DMS79 (cell line): ENCODE measurements at regions not wholly inside any gene's neighbourhood (a gene's known extent, or its start where the extent isn't known, plus 50 kb on each side); places are given as distances from the start of the nearest gene placed in this dataset.
A peak's percentile ranks its signal among the peaks of the same experiment; 100 is the strongest.

ENCODE experiments used
- DNase-seq: peaks from one replicate; lab custom pipeline; 2025; lab: John Stamatoyannopoulos, UW

DNA sequence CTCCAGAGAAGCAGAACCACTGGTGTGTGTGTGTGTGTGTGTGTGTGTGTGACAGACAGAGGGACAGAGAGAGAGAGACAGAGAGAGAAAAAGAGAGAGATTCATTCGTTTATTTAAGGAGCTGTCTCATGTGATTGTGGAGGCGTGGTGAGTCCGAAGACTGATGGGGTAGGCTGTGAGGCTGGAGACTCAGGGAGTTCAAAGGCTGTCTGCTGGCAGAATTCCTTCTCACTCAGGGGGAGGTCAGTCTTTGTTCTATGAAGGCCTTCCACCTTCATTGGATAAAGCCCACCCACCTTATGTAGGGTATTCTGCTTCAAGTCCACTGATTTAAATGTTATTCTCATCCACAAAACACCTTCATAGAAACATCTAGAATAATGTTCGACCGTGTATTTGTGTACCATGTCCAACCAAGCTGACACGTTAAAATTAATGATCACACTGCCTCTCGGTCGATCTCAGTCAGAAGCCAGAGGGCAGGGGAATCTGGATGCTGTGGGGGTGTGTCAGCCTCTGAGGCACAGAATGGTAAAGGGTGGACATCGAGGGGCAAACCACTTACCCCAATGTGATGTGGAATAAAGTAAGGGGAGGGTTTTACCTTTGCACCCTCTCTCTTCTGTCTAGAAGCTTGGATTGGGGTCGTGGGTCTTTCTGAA is 275.6 kb downstream of the SLC4A3 start:
- no peak for DNase-seq

DNA sequence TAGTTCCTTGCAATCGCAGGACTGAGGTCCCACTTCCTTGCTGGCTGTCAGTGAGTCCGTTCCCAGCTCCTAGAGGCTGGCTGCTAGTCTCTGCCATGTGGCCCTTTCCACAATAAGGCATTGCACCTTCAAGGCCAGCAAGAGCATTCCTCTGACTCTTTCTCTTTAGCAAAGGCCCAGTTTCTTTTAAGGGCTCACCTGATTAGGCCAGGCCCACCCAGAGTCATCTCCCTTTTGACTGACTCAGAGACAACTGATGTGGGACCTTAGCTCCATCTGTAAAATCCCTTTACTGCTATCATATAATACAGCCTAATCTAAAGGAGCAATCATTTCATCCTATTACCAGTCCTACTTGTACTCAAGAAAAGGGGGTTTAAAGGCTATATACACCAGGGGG is 278.2 kb downstream of the SLC4A3 start:
- no peak for DNase-seq

DNA sequence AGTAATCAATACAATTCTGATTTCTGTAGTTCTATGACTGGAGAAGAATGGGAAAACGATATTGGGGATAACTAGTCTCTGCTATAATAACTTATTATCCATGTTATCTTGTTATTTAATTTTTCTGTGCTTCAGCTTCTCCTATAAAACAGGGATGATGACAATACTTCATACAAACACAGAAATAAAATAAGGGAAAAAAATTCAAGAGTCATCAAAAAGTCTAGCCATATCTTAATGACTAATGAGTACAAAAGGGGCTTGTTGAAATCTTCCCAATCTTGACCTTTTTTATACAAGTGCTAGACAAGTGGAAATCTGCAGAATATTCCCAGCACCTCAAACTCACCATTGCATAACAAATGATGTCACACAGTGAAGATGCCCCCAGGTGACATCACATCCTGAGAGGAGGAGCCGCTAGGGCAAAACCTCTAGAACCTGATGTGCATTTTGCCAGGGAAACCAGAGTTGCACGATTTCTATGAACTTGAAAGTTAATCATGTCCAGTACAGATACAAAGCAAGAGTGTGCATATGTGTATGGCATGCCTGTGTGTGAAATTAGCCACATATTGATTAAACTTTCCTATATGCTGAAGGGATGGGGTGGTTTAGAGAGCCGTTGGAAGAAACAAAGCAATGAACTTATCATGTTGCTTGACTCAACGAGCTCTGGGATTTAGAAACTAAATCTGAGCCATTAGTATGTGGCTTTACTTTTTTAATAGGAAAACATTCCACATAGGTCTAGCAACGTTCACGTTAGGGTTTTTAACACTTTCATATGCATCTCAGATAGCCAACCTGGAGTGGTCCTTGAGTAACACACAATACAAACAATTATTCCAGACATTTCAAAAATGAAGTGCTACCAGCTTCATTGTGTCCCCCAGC is 278.9 kb downstream of the SLC4A3 start:
- no peak for DNase-seq

DNA sequence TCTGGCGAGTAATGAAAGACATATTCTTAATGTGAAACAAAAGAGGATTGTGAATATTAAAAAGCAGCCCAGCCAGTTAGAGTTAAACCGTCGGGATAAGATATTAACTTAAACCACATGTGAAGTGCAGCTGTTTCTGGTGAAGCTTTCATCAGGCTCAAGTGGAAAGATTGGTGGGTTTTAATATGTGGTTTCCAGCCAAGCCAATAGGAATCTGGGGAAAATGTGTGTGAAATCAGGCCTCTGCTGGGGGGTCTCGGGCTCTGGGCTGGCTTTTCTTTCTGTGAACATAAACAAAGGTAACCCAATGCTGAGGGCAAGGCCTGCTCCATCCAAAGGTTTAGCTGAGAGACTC is 279.6 kb downstream of the SLC4A3 start:
- peak; percentile 4 for DNase-seq

DNA sequence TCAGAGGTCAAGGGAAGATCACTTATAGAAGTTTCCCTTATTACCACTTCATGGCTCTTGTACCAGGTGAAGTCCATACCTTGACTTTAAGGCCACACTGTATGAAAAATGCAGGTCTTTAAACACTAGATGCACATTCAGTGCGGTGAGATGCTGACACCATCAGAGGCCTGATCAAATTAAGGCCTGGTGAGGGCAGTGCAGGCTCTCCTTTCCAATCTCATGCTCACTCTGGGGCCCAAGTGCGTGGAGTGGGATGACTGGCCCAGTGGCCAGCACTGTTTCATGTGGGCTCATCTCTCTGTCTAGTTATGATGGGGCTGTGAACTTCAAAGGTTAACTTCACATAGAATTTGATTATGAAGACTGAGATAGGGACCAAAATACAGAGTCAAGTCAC is 281.1 kb downstream of the SLC4A3 start:
- DNase-seq: no peak

DNA sequence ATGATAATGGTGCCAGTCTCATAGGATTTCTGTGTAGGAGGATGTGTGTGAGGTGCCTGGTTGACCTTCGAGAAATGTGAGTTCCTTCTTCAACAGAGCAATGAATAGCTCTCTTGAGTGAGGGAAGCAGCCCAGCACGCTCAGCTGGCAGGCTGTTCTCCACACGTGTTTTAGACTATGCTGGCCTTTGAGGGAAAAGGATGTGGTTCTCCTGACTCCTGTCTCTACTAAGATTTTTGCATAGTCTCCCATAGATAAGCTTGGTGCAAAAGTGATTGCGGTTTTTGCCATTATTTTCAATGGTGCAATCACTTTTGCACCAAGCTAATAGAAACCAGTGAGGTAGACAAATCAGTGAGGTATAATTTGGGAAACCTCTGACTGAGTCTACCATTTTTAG is 284.1 kb downstream of the SLC4A3 start:
- DNase-seq: no peak

DNA sequence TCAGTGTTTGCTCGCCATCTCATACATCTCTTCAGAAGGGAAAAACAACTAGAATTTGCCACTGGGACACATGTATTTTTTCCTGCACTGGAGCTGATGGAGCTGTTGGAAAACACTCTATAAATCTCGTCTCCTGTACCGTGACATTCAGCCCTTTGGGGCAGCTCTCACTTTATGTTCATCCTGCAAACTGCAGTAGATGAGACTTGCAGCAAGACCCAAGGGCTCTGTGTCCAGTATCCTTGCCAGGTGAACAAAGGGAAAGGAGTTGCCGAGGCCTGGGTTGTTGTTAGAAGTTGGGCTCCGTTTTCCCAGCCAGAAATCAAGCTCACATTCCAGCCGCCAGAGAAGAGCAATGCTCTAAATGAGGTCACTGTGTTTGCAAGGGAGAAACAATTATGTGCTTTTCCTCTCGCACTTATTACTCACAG is 285.1 kb downstream of the SLC4A3 start:
- no peak for DNase-seq

DNA sequence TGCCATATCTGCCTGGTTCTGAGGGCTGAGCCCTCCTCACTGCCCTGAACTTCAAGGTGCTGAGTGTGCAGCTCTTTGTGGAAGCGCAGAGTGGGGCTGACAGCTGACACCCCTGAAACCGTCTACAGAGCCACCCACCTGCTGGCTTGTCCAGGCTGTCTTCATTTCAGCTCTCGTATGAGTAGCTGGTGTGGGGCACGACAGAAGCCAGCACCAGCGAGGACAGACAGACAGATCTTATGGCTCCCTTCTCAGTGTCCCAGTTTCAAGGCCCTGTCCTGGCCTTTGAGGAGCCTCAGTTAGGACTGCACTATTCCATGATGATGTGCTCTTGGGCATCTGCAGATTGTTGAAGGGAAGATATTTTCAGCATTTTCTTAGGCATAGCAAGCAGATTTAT is 287.1 kb downstream of the SLC4A3 start:
- DNase-seq: no peak

DNA sequence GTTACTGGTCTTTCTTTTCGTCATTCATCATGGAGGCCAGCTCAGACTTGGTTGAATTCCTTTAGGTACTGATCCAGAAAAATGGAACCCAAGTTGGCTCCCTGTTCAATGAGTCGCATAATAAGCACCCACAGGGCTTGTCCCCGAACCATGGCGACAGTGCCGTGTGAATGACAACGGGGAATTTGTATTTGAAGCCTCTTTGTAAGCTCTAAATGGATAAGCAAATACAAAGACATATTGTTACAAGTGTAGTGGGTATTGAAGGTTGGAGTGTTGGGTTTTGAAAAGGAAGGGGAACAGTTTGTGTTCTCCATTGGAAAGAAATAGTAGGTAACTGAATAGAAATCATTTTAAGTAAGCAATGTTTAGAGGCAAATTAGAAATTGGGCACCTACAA is 288.9 kb downstream of the SLC4A3 start:
- no peak for DNase-seq

DNA sequence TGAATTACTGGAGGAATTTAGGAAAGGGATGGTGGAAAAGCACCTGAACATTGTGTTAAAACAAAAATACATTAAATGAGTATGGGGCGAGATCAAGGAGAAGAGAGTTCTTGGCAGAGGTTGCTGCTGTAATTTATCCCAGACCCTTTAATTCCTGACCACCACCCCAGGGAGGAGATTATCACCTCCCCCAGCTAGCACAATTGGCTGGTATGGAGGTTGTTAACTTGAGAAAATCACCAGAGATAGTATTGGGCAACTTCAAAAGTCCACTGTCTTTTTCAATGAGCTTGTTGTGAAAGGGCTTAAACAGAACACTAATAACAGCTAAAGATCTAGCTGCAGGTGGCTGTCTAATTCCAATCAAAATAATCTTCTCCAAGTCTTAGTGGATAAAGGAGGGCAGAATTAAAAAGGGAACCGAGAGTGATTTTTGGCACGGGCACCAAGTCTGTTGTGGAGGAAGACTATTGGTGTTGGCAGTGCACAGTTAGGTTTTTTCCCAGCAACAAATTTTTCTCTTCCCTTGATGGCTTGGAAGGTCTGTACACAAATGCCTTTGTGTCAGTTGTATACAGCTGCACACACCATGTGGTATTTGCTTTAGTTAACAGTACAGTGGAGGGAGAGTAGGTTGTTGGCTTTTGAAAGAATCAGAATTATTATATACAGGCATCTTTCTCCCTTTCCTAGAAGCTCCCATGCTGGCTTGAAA is 289.5 kb downstream of the SLC4A3 start:
- no peak for DNase-seq

DNA sequence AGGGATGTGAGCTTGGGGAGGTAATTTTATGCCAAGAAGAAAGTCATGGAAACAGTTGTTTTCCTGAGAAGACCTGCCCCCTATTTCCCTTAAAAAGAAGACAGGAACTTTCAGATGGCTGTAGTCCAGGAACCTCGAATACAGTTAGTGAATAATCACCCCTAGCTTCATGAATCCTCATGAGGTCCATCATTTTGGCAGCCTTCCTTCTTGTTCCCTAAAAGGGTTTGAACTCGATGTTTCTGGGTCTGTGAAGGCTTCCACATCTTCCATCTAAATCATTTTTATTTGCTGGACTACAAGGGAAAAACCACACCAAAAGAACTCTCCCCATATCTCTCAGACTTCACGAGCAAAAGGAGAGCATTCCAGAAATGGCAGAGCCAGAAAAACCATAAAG is 290.8 kb downstream of the SLC4A3 start:
- DNase-seq: no peak

DNA sequence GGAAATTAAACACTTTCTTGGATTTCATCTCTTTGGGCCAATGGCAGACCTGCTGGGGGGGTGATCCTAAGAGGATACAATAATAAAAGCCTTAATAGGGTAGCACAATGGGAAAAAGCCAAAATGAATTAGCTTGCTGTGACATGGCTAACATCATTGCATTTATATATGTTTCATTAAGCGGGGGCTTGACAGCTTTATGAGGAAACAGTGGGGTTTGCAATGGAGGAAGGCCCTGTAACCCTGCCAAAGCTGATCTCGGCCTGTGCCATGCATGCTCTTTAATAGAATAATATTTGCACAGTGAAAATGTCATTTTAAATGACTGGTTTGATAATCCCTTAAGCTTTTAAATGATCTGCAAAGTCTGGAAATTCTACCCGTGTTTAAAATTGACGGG is 291.5 kb downstream of the SLC4A3 start:
- no peak for DNase-seq

DNA sequence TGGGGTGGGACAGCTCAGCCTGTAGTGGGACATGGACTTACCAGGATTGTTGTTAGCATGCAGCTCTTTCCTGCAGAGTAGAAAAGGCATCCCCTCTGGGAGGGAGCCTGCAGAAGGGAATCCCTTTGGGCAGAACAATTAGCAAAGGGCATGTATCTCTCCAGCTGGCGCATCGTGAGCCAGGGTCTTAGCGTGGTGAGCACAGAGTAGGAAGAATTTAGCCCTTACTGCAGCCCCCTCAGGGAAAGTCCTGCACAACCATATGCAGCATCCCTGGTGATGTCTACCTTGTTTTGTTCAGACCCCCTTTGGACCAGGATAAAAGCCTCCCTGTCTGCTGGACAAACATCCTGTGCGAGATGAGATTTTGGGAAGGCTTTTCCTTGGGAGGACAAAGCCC is 292.1 kb downstream of the SLC4A3 start:
- DNase-seq: no peak

DNA sequence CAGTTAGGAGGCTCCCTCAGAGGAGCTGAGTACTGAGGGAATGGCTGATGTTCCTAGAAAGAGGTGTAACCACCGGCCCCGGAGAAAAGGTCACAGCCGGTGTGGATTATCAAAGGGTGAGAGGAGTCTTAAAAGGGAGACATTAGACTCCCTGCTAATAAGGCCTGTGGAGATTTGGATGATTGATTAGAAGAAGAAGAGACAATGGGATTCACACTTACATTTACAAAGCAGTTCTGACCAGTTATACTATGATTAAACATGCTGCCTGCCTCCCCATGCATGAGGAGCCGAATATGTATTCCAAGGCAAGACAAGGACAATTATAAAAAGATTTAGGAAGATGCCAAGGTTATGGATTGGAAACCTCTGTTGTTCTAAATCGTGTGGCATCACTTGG is 302.4 kb downstream of the SLC4A3 start:
- no peak for DNase-seq

DNA sequence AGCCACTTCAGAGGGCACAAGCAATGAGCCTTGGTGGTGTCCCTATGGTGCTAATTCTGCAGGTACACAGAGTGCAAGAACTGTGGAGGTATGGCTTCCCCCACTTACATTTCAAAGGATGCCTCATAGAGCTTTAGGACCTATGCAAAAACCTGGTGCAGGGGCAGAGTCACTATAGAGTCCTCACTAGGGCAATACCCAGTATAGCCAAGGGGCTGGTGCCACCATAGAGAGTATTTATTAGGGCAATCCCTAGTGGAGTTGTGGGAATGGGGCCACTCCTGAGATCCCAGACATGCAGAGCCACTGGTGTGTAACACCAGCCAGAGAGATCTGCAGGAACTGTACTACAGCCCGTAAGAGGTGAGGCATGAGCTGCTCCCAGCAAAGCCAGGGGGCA is 312.2 kb downstream of the SLC4A3 start:
- DNase-seq: no peak

DNA sequence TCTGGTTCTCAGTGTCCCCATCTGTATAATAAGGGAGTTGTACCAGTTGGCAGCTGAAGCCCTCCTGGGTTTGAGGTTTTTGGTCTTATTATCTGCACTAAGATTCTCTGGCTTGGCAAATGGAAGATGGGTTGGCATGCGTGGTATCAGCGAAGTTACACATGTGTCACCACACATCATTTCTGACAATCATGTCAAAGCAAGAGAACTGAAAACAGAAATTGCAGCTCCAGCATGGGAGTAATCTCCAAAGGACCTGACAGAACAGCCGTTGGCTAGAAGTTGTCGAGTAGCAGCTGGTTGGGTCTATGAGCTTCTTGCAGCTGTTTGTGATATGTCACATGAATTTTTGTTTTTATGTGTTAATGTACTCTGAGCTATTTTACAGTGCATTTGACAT is 317.4 kb downstream of the SLC4A3 start:
- no peak for DNase-seq

DNA sequence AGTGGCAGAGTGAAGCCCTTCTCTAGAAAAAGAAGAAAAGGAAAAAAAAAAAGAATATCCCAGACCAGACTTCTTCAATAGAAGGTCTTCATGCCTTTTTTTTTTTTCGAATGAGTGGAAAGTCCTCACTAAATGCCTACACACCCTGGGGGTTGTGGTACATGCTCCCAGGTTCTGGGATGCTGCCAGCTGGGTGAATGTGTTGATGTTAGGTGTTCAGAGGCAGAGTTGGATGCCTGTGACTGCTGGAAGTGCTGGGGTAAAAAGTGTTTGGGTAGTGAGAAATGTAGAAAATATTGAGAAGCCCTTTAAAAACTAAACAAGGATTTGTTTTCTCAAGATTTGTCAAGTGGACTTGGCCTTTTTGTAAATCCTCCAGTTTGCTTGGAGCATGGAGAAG is 318.6 kb downstream of the SLC4A3 start:
- DNase-seq: no peak

DNA sequence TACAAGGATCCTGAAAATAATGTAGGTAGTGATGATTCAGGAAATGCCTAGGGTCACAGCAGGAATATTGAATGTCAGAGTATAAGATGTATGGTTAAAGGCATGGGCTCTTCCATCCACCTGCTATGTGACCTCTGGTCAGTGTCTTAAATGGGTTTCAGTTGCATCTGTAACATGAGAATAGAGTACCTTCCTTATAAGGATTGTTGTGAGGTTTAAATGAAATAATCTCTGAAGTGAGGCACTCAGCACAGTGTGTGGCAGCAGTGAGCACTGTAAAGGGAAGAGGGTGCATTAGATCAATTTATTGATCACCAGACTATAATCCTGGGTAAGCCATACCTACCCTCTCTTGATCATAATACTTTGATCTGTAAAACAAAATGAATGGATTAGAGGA is 319.1 kb downstream of the SLC4A3 start:
- DNase-seq: no peak

DNA sequence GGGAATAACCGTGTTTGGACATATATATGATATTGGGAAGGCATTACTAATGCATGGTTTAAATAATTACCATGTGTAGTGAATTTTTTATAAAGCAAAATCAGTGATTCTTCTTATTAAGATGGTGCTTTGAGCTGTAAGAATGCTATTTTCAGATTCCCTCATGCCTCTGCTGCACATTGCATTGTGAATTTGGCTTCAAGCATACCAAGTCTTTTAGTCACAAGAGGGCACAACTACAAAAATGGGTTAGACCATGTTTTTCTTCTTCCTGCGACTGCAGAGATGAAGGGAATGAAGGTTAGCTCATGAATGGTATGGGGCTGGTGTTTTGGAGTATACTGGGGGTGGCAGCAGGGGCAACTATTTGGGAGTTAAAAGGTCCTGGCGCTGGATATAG is 320.1 kb downstream of the SLC4A3 start:
- DNase-seq: no peak

DNA sequence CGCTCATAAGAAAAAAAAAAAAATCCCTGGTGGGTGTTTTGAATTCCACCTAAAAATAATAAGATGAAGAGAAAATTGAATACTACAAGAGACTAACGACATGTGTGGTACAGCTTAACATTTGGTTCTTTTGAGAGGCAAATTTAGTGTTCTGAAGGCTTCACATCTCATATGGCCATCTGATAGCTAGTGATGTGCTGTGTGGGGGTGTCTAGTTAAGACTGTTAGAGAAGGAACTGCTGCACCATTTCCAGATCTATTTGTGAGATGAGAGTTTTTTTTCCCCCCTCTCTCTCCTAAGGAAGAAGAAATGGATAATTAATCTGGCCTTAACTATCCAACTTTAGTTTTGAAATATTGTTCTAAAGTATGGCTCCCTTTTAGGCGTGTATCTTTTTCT is 321.6 kb downstream of the SLC4A3 start:
- DNase-seq: no peak

DNA sequence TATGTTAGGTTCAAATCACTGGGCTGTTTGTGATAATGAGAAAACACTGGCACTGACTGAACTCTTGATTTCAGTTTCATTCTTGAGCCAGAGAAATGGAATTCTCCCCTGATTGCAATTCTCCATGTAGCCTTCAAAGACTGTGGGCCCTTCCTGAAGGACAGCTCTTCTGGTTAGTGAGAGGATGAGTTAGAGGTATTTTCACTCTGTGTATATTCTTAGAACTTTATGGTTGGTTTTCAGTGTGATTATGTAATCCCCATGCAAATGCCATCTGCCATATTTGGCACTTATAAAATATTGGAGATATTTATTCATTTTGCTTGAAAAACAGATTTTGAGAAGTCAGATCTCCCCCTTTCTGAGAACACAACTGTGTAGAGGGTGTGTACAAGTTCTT is 323.7 kb downstream of the SLC4A3 start:
- no peak for DNase-seq

DNA sequence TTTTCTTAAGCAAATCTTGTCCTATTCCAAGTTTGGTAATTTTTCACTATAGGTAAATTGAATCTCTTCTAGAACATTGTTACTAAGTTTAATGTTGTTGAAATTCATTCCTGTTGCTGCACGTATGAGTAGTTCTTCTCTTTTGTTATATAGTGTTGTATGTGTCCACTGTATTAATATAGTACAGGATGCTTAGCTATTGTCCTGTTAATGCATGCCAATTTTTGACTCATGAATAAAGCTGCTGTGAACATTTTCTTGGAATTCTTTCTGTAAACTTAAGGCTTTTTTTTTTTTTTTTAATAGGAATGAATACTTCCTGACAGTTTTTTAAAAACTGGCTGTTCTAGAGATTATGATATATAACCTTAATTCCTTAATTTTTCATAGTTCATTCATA is 326.9 kb downstream of the SLC4A3 start:
- DNase-seq: no peak

DNA sequence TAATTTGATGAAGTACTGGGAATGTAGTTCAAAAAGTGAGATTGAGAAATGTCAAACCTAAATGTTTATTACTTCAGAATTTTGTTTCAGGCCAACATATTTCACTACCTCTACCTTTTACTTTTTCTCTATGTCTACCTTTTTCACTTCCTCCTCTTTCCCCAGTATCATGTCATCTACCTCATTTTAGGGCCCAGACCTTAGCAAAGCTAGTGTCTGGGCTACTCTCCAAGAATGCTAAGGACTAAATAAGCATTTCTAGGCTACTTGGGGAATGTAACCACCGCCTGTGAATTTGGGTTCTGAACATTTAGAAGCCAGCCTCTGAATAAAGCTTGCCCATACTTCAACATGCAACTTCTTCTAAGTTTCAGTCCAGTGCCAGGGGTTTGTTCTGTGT is 330.4 kb downstream of the SLC4A3 start:
- DNase-seq: no peak
